GM23338 (cell line): ENCODE measurements at regions not wholly inside any gene's neighbourhood (a gene's known extent, or its start where the extent isn't known, plus 50 kb on each side); places are given as distances from the start of the nearest gene placed in this dataset.

ENCODE experiments used
- ATAC-seq: fragments of 200-7000 bp; cut with Tn5 transposase; 3 replicates; pipeline ENCODE4 v1.9.1; 2020
- DNase-seq: peaks from one replicate; pipeline ENCODE4 v3.0.0-alpha.2; 2015; ENCODE audit warnings: low spot score
- H2AFZ ChIP-seq: fragments of 200-600 bp; sonication (generic); 2 replicates; pipeline ENCODE4 v1.8.0; 2016; ENCODE audit warnings: antibody characterized with exemption, mild to moderate bottlenecking, moderate library complexity
- H3F3A ChIP-seq: fragments of 200-600 bp; sonication (generic); replicated peaks from 2 replicates; pipeline ENCODE4 v1.8.0; 2017; ENCODE audit warnings: antibody characterized with exemption, mixed run types, low read depth
- H3K27ac ChIP-seq: fragments of 200-600 bp; sonication (generic); 2 replicates; pipeline ENCODE4 v1.6.1; 2016; ENCODE audit warnings: low read depth
- H3K27me3 ChIP-seq: fragments of 200-600 bp; sonication (generic); 2 replicates; pipeline ENCODE4 v1.8.0; 2016; ENCODE audit warnings: mild to moderate bottlenecking, mixed run types, moderate library complexity; ENCODE audit not compliant: insufficient read depth
- H3K36me3 ChIP-seq: fragments of 200-600 bp; sonication (generic); 2 replicates; pipeline ENCODE4 v1.8.0; 2016; ENCODE audit warnings: mild to moderate bottlenecking; ENCODE audit not compliant: insufficient read depth
- H3K4me1 ChIP-seq: fragments of 200-600 bp; sonication (generic); 2 replicates; pipeline ENCODE4 v1.8.0; 2016; ENCODE audit warnings: mild to moderate bottlenecking, moderate library complexity; ENCODE audit not compliant: insufficient read depth
- H3K4me2 ChIP-seq: fragments of 200-600 bp; sonication (generic); 2 replicates; pipeline ENCODE4 v1.7.1; 2017; ENCODE audit warnings: mixed run types
- H3K4me3 ChIP-seq: fragments of 200-600 bp; sonication (generic); 2 replicates; pipeline ENCODE4 v1.6.1; 2016; ENCODE audit warnings: mixed run types
- H3K79me2 ChIP-seq: fragments of 200-600 bp; sonication (generic); replicated peaks from 2 replicates; pipeline ENCODE4 v1.8.0; 2017; ENCODE audit warnings: mild to moderate bottlenecking; ENCODE audit not compliant: insufficient read depth
- H3K9me2 ChIP-seq: fragments of 200-600 bp; sonication (generic); 2 replicates; pipeline ENCODE4 v1.8.0; 2017; ENCODE audit not compliant: insufficient read depth
- H4K20me1 ChIP-seq: fragments of 200-600 bp; sonication (generic); replicated peaks from 2 replicates; pipeline ENCODE4 v1.8.0; 2017; ENCODE audit warnings: mild to moderate bottlenecking; ENCODE audit not compliant: insufficient read depth
- H3K27ac Mint-ChIP-seq: 2 replicates; pipeline ENCODE4 v1.8.0; 2020; ENCODE audit warnings: inconsistent platforms, mild to moderate bottlenecking, moderate library complexity, mixed read lengths
- H3K27me3 Mint-ChIP-seq: 3 replicates; pipeline ENCODE4 v1.8.0; 2022; ENCODE audit warnings: low read depth, mild to moderate bottlenecking, moderate library complexity, mixed read lengths, inconsistent platforms; ENCODE audit not compliant: insufficient read depth, poor library complexity
- H3K36me3 Mint-ChIP-seq: 3 replicates; pipeline ENCODE4 v1.8.0; 2021; ENCODE audit warnings: low read depth, mild to moderate bottlenecking, inconsistent platforms, moderate library complexity, mixed read lengths
- H3K4me1 Mint-ChIP-seq: 3 replicates; pipeline ENCODE4 v1.8.0; 2020; ENCODE audit warnings: mild to moderate bottlenecking, inconsistent platforms, mixed read lengths
- H3K4me3 Mint-ChIP-seq: 3 replicates; pipeline ENCODE4 v1.8.0; 2021; ENCODE audit warnings: moderate library complexity, mild to moderate bottlenecking, inconsistent platforms, mixed read lengths
- H3K9me3 Mint-ChIP-seq: 3 replicates; pipeline ENCODE4 v1.8.0; 2020; ENCODE audit warnings: moderate library complexity, mild to moderate bottlenecking, inconsistent platforms, mixed read lengths
- CREB1 ChIP-seq: fragments of 250-450 bp; sonication (Bioruptor Pico); IDR thresholded peaks from 2 replicates; pipeline ENCODE4 v1.5.0; 2020; ENCODE audit warnings: low read depth, mild to moderate bottlenecking, moderate library complexity
- CTCF ChIP-seq, 2 experiments: fragments of 200-600 bp in 1 of 2; sonication (generic) in 1 of 2; conservative IDR thresholded peaks; 2 replicates each; pipeline versions ENCODE4 v1.5.1 to v1.6.1; 2016 to 2017; ENCODE audit warnings: antibody characterized with exemption in 2 of 2, low read depth in 2 of 2, mild to moderate bottlenecking in 2 of 2, moderate library complexity in 1 of 2
- EZH2 ChIP-seq: fragments of 200-600 bp; sonication (generic); IDR thresholded peaks from one replicate; pipeline ENCODE4 v1.8.0; 2017; ENCODE audit warnings: antibody characterized with exemption, mild to moderate bottlenecking, low read depth; ENCODE audit not compliant: unreplicated experiment
- EZH2phosphoT487 ChIP-seq: fragments of 200-600 bp; sonication (generic); IDR thresholded peaks from one replicate; pipeline ENCODE4 v1.8.1; 2018; ENCODE audit warnings: antibody characterized with exemption; ENCODE audit not compliant: unreplicated experiment
- JUNB ChIP-seq: IDR thresholded peaks from one replicate; pipeline ENCODE4 v1.6.1; 2016; ENCODE audit warnings: antibody characterized with exemption; ENCODE audit not compliant: unreplicated experiment
- NANOG ChIP-seq: IDR thresholded peaks from 2 replicates; pipeline ENCODE4 v1.6.1; 2016; ENCODE audit warnings: antibody characterized with exemption, borderline replicate concordance
- POLR2AphosphoS5 ChIP-seq: IDR thresholded peaks from 2 replicates; pipeline ENCODE4 v1.6.1; 2016; ENCODE audit warnings: antibody characterized with exemption, low read depth
- REST ChIP-seq: IDR thresholded peaks from one replicate; pipeline ENCODE4 v1.6.1; 2018; ENCODE audit warnings: antibody characterized with exemption; ENCODE audit not compliant: unreplicated experiment
- STAT1 ChIP-seq: IDR thresholded peaks from one replicate; pipeline ENCODE4 v1.6.1; 2016; ENCODE audit warnings: antibody characterized with exemption; ENCODE audit not compliant: unreplicated experiment
- ZNF114 ChIP-seq: fragments of 250-450 bp; sonication (Bioruptor Pico); IDR thresholded peaks from 2 replicates; pipeline ENCODE4 v1.5.0; 2020; ENCODE audit warnings: mild to moderate bottlenecking, moderate library complexity
- ZNF331 ChIP-seq: fragments of 250-450 bp; sonication (Bioruptor Pico); IDR thresholded peaks from 2 replicates; pipeline ENCODE4 v1.5.0; 2020; ENCODE audit warnings: low read depth, mild to moderate bottlenecking, moderate library complexity
- TF ChIP-seq, protein P1 (sequence below): fragments of 250-450 bp; sonication (Bioruptor Pico); IDR thresholded peaks from 2 replicates; pipeline ENCODE4 v1.5.0; 2020; ENCODE audit warnings: mild to moderate bottlenecking, moderate library complexity
- TF ChIP-seq, protein P2 (sequence below): IDR thresholded peaks from 2 replicates; pipeline ENCODE4 v1.6.1; 2016; ENCODE audit warnings: antibody characterized with exemption

DNA sequence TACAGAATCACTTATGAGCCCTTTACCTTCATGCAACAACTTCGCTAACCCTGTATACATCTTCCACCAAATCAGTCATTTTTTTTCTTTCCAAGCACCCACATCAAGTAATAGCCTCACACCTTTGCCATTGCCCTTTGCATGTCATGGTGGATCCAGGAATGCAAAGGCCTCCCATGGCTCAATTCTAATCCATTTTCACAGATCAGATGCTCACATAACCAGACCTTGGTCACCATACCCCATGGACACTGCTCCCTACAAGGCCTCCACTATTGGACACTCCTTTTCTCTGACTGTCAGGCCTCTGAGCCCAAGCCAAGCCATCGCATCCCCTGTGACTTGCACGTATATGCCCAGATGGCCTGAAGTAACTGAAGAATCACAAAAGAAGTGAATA, 179.5 kb downstream of the RASEF start:
- no peak overlapping the region for H3K4me3 Mint-ChIP-seq
- peaks cover 23% of the 10 kb centered on the region for H3K4me1 Mint-ChIP-seq
- peak overlapping the region; percentile 91 for H3K27ac ChIP-seq
- no peaks in the 10 kb centered on the region for H3K27me3 ChIP-seq
- no peaks in the 10 kb centered on the region; the same call in 1 of the 3 replicates for H3K9me3 Mint-ChIP-seq
- peak; percentile 27; the same call in 2 of the 3 replicates for ATAC-seq
- peaks cover 4% of the 10 kb centered on the region; the same call in 2 of the 3 replicates for H3K36me3 Mint-ChIP-seq
- H3K79me2 ChIP-seq = peaks cover 21% of the 10 kb centered on the region
- TF ChIP-seq REST (no peak), CREB1 (CRISPR knock-in tag) (no peak), POLR2AphosphoS5 (no peak), ZNF331 (CRISPR knock-in tag) (no peak), ZNF114 (CRISPR knock-in tag) (no peak), STAT1 (no peak), EZH2 (no peak), CTCF (conservative IDR thresholded peaks at IDR 0.05; ENCODE audit: low read depth in 2 of 2) (no peak), JUNB (no peak), NANOG (no peak), EZH2phosphoT487 (no peak)
- TF ChIP-seq, protein P1, sequence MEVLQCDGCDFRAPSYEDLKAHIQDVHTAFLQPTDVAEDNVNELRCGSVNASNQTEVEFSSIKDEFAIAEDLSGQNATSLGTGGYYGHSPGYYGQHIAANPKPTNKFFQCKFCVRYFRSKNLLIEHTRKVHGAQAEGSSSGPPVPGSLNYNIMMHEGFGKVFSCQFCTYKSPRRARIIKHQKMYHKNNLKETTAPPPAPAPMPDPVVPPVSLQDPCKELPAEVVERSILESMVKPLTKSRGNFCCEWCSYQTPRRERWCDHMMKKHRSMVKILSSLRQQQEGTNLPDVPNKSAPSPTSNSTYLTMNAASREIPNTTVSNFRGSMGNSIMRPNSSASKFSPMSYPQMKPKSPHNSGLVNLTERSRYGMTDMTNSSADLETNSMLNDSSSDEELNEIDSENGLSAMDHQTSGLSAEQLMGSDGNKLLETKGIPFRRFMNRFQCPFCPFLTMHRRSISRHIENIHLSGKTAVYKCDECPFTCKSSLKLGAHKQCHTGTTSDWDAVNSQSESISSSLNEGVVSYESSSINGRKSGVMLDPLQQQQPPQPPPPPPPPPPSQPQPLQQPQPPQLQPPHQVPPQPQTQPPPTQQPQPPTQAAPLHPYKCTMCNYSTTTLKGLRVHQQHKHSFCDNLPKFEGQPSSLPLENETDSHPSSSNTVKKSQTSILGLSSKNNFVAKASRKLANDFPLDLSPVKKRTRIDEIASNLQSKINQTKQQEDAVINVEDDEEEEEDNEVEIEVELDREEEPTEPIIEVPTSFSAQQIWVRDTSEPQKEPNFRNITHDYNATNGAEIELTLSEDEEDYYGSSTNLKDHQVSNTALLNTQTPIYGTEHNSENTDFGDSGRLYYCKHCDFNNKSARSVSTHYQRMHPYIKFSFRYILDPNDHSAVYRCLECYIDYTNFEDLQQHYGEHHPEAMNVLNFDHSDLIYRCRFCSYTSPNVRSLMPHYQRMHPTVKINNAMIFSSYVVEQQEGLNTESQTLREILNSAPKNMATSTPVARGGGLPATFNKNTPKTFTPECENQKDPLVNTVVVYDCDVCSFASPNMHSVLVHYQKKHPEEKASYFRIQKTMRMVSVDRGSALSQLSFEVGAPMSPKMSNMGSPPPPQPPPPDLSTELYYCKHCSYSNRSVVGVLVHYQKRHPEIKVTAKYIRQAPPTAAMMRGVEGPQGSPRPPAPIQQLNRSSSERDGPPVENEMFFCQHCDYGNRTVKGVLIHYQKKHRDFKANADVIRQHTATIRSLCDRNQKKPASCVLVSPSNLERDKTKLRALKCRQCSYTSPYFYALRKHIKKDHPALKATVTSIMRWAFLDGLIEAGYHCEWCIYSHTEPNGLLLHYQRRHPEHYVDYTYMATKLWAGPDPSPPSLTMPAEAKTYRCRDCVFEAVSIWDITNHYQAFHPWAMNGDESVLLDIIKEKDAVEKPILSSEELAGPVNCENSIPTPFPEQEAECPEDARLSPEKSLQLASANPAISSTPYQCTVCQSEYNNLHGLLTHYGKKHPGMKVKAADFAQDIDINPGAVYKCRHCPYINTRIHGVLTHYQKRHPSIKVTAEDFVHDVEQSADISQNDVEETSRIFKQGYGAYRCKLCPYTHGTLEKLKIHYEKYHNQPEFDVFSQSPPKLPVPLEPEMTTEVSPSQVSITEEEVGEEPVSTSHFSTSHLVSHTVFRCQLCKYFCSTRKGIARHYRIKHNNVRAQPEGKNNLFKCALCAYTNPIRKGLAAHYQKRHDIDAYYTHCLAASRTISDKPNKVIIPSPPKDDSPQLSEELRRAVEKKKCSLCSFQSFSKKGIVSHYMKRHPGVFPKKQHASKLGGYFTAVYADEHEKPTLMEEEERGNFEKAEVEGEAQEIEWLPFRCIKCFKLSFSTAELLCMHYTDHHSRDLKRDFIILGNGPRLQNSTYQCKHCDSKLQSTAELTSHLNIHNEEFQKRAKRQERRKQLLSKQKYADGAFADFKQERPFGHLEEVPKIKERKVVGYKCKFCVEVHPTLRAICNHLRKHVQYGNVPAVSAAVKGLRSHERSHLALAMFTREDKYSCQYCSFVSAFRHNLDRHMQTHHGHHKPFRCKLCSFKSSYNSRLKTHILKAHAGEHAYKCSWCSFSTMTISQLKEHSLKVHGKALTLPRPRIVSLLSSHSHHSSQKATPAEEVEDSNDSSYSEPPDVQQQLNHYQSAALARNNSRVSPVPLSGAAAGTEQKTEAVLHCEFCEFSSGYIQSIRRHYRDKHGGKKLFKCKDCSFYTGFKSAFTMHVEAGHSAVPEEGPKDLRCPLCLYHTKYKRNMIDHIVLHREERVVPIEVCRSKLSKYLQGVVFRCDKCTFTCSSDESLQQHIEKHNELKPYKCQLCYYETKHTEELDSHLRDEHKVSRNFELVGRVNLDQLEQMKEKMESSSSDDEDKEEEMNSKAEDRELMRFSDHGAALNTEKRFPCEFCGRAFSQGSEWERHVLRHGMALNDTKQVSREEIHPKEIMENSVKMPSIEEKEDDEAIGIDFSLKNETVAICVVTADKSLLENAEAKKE (CRISPR knock-in tag) = no peak
- TF ChIP-seq, protein P2, sequence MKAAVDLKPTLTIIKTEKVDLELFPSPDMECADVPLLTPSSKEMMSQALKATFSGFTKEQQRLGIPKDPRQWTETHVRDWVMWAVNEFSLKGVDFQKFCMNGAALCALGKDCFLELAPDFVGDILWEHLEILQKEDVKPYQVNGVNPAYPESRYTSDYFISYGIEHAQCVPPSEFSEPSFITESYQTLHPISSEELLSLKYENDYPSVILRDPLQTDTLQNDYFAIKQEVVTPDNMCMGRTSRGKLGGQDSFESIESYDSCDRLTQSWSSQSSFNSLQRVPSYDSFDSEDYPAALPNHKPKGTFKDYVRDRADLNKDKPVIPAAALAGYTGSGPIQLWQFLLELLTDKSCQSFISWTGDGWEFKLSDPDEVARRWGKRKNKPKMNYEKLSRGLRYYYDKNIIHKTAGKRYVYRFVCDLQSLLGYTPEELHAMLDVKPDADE = no peak
- H4K20me1 ChIP-seq = no peaks in the 10 kb centered on the region
- H3F3A ChIP-seq = no peaks in the 10 kb centered on the region
- H2AFZ ChIP-seq = no peak overlapping the region
- peak; percentile 29 for DNase-seq
- peaks cover 6% of the 10 kb centered on the region; the same call in 1 of the 2 replicates for H3K9me2 ChIP-seq
- no peak overlapping the region for H3K4me2 ChIP-seq
- peak overlapping the region; percentile 2; the same call in 1 of the 2 replicates for H3K27ac Mint-ChIP-seq
- peaks cover 16% of the 10 kb centered on the region for H3K4me1 ChIP-seq
- H3K36me3 ChIP-seq = no peaks in the 10 kb centered on the region
- no peak overlapping the region for H3K4me3 ChIP-seq
- peaks cover 3% of the 10 kb centered on the region for H3K27me3 Mint-ChIP-seq
